ENCODE measurements at regions not wholly inside any gene's neighbourhood (a gene's known extent, or its start where the extent isn't known, plus 50 kb on each side); places are given as distances from the start of the nearest gene placed in this dataset.

DNA sequence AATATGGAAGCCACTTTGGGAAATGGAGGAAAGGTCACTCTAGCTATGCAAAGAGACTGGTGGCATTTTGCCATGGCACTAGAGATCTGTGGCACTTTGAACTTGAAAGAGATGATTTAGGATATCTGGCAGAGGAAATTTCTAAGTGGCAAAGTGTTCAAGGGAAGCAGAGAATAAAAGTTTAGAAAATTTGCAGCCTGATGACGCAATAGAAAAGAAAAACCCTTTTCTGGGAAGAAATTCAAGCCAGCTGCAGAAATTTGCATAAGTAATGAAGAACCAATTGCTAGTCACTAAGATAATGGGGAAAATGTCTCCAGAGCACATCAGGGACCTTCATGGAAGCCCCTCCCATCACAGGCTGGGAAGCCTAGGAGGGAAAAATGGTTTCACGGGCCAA, 191.1 kb upstream of the B3GALT2 start:
- ATAC-seq (ENCODE audit: insufficient read depth, low read depth) (no peak), DNase-seq (no peak)
- Histone ChIP-seq H3K27ac (ENCODE audit: low read length) (no peak overlapping the region), H3K36me3 (ENCODE audit: insufficient read depth, low read length) (no peaks in the 10 kb centered on the region), H3K9me3 (ENCODE audit: insufficient read depth, low read length, severe bottlenecking) (no peaks in the 10 kb centered on the region), H2AFZ (ENCODE audit: low read depth, low read length) (no peak overlapping the region), H3K4me1 (ENCODE audit: insufficient read depth, low read length) (no peaks in the 10 kb centered on the region), H4K20me1 (ENCODE audit: insufficient read depth, low read length) (no peaks in the 10 kb centered on the region), H3K4me3 (ENCODE audit: low read depth in 1 of 2, low read length in 2 of 2) (no peak overlapping the region), H3K9ac (ENCODE audit: low read depth, low read length) (no peak overlapping the region), H3K79me2 (ENCODE audit: insufficient read depth, low read length) (no peaks in the 10 kb centered on the region), H3K27me3 (ENCODE audit: insufficient read depth, low read length, poor library complexity) (no peaks in the 10 kb centered on the region), H3K4me2 (ENCODE audit: insufficient read depth, low read length) (no peak overlapping the region)
- no peak for TF ChIP-seq EZH2 (IDR thresholded peaks at IDR 0.05; ENCODE audit: borderline replicate concordance, low read depth, low read length, severe bottlenecking)
- TF ChIP-seq, protein P1, sequence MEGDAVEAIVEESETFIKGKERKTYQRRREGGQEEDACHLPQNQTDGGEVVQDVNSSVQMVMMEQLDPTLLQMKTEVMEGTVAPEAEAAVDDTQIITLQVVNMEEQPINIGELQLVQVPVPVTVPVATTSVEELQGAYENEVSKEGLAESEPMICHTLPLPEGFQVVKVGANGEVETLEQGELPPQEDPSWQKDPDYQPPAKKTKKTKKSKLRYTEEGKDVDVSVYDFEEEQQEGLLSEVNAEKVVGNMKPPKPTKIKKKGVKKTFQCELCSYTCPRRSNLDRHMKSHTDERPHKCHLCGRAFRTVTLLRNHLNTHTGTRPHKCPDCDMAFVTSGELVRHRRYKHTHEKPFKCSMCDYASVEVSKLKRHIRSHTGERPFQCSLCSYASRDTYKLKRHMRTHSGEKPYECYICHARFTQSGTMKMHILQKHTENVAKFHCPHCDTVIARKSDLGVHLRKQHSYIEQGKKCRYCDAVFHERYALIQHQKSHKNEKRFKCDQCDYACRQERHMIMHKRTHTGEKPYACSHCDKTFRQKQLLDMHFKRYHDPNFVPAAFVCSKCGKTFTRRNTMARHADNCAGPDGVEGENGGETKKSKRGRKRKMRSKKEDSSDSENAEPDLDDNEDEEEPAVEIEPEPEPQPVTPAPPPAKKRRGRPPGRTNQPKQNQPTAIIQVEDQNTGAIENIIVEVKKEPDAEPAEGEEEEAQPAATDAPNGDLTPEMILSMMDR (IDR thresholded peaks at IDR 0.05; ENCODE audit: borderline replicate concordance, extremely low read depth, low read length, poor library complexity, severe bottlenecking) = no peak

DNA sequence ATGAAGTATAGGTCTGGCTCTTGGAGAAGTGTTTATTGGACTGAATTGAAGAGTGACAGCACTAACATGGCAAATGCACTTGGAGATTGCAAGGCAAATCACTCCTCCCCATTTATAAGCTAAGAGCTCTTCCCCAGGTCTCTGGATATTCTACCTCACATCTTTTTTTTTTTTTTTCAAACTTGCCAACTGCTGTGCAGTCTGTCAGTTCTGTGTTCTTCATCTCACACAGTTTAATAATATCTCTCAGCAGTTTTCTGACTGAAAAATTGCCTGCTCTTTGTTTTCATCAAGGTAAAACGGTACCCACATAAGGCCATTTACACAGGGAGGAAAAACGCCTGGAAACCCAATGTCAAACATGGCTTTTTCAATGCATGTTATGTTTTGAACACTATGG, 186.1 kb upstream of the B3GALT2 start:
- no peaks in the 10 kb centered on the region for H3K79me2 ChIP-seq (ENCODE audit: insufficient read depth, low read length)
- DNase-seq (no peak), ATAC-seq (ENCODE audit: insufficient read depth, low read depth) (no peak)
- no peaks in the 10 kb centered on the region for H3K4me1 ChIP-seq (ENCODE audit: insufficient read depth, low read length)
- H3K4me2 ChIP-seq (ENCODE audit: insufficient read depth, low read length) = no peak overlapping the region
- no peak overlapping the region for H3K27ac ChIP-seq (ENCODE audit: low read length)
- H3K36me3 ChIP-seq (ENCODE audit: insufficient read depth, low read length) = no peaks in the 10 kb centered on the region
- no peak overlapping the region for H3K4me3 ChIP-seq (ENCODE audit: low read depth in 1 of 2, low read length in 2 of 2)
- TF ChIP-seq EZH2 (IDR thresholded peaks at IDR 0.05; ENCODE audit: borderline replicate concordance, low read depth, low read length, severe bottlenecking) = no peak
- TF ChIP-seq, protein P1 (IDR thresholded peaks at IDR 0.05; ENCODE audit: borderline replicate concordance, extremely low read depth, low read length, poor library complexity, severe bottlenecking) = no peak
- no peak overlapping the region for H3K9ac ChIP-seq (ENCODE audit: low read depth, low read length)
- H2AFZ ChIP-seq (ENCODE audit: low read depth, low read length) = no peak overlapping the region
- H3K9me3 ChIP-seq (ENCODE audit: insufficient read depth, low read length, severe bottlenecking) = no peaks in the 10 kb centered on the region
- H3K27me3 ChIP-seq (ENCODE audit: insufficient read depth, low read length, poor library complexity) = no peaks in the 10 kb centered on the region
- no peaks in the 10 kb centered on the region for H4K20me1 ChIP-seq (ENCODE audit: insufficient read depth, low read length)

DNA sequence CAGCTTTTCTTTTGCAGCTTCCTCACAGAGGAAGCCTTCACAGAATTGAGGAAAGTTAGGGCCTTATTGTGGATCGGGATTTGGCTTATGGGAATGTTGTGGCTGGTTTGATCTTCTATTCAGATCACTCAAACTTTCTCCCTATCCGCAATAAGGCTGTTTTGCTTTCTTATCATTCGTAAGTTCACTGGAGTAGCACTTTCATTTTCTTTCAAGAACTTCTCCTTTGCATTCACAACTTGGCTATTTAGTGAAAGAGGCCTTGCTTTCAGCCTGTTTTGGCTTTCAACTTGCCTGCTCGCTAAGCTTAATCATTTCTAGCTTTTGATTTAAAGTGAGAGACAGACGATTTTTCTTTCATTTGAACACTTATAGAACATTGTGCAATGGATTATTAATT, 181.9 kb upstream of the B3GALT2 start:
- TF ChIP-seq, protein P1 (IDR thresholded peaks at IDR 0.05; ENCODE audit: borderline replicate concordance, extremely low read depth, low read length, poor library complexity, severe bottlenecking) = no peak
- no peak for TF ChIP-seq EZH2 (IDR thresholded peaks at IDR 0.05; ENCODE audit: borderline replicate concordance, low read depth, low read length, severe bottlenecking)
- H3K4me3 ChIP-seq (ENCODE audit: low read depth in 1 of 2, low read length in 2 of 2) = no peak overlapping the region
- no peak overlapping the region for H3K27ac ChIP-seq (ENCODE audit: low read length)
- H3K4me2 ChIP-seq (ENCODE audit: insufficient read depth, low read length) = no peak overlapping the region
- no peak overlapping the region for H3K9ac ChIP-seq (ENCODE audit: low read depth, low read length)
- no peaks in the 10 kb centered on the region for H3K36me3 ChIP-seq (ENCODE audit: insufficient read depth, low read length)
- no peaks in the 10 kb centered on the region for H3K4me1 ChIP-seq (ENCODE audit: insufficient read depth, low read length)
- no peaks in the 10 kb centered on the region for H4K20me1 ChIP-seq (ENCODE audit: insufficient read depth, low read length)
- H2AFZ ChIP-seq (ENCODE audit: low read depth, low read length) = no peak overlapping the region
- no peak for DNase-seq
- no peaks in the 10 kb centered on the region for H3K27me3 ChIP-seq (ENCODE audit: insufficient read depth, low read length, poor library complexity)
- no peak for ATAC-seq (ENCODE audit: insufficient read depth, low read depth)
- H3K9me3 ChIP-seq (ENCODE audit: insufficient read depth, low read length, severe bottlenecking) = no peaks in the 10 kb centered on the region
- no peaks in the 10 kb centered on the region for H3K79me2 ChIP-seq (ENCODE audit: insufficient read depth, low read length)

DNA sequence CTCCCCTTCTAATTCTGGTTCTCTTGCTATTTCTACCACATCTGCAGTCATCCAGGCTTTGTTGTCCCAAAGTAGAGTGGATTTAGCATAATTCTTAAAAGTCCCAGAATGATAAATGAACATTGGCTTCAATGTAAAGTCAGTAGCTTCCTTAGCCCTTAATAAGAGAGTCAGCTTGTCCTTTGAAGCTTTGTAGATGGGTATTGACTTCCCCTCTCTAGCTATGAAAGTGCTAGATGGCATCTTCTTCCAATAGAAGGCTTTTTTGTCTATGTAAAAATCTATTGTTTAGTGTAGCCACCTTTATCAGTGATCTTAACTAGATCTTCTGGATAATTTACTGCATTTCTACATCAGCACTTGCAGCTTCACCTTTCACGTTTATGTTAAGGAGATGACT, 181.4 kb upstream of the B3GALT2 start:
- Histone ChIP-seq H3K27me3 (ENCODE audit: insufficient read depth, low read length, poor library complexity) (no peaks in the 10 kb centered on the region), H3K36me3 (ENCODE audit: insufficient read depth, low read length) (no peaks in the 10 kb centered on the region), H2AFZ (ENCODE audit: low read depth, low read length) (no peak overlapping the region), H4K20me1 (ENCODE audit: insufficient read depth, low read length) (no peaks in the 10 kb centered on the region), H3K27ac (ENCODE audit: low read length) (no peak overlapping the region), H3K4me1 (ENCODE audit: insufficient read depth, low read length) (no peaks in the 10 kb centered on the region), H3K9ac (ENCODE audit: low read depth, low read length) (no peak overlapping the region), H3K9me3 (ENCODE audit: insufficient read depth, low read length, severe bottlenecking) (no peaks in the 10 kb centered on the region), H3K4me3 (ENCODE audit: low read depth in 1 of 2, low read length in 2 of 2) (no peak overlapping the region), H3K4me2 (ENCODE audit: insufficient read depth, low read length) (no peak overlapping the region), H3K79me2 (ENCODE audit: insufficient read depth, low read length) (no peaks in the 10 kb centered on the region)
- no peak for DNase-seq
- TF ChIP-seq, protein P1 (IDR thresholded peaks at IDR 0.05; ENCODE audit: borderline replicate concordance, extremely low read depth, low read length, poor library complexity, severe bottlenecking) = no peak
- no peak for TF ChIP-seq EZH2 (IDR thresholded peaks at IDR 0.05; ENCODE audit: borderline replicate concordance, low read depth, low read length, severe bottlenecking)
- no peak for ATAC-seq (ENCODE audit: insufficient read depth, low read depth)
